ENCODE measurements at regions not wholly inside any gene's neighbourhood (a gene's known extent, or its start where the extent isn't known, plus 50 kb on each side); places are given as distances from the start of the nearest gene placed in this dataset.

GRCh38 chr1:14522926-14523241, 75.6 kb upstream of the KAZN start:
- no peak for DNase-seq (ENCODE audit: low read depth, low spot score)

GRCh38 chr1:14524826-14525636, 73.5 kb upstream of the KAZN start:
- DNase-seq (ENCODE audit: low read depth, low spot score): no peak

- no peak for DNase-seq (ENCODE audit: low read depth, low spot score)
These were observed 69.0 kb upstream of the KAZN start for GRCh38 chr1:14529475-14529874.

- DNase-seq (ENCODE audit: low read depth, low spot score): no peak
These were observed 67.0 kb upstream of the KAZN start for GRCh38 chr1:14531519-14531918.

- no peak for DNase-seq (ENCODE audit: low read depth, low spot score)
These were observed 62.7 kb upstream of the KAZN start for GRCh38 chr1:14535619-14536355.

GRCh38 chr1:14538335-14538734, 60.1 kb upstream of the KAZN start:
- peak; percentile 16 for DNase-seq (ENCODE audit: low read depth, low spot score)

- no peak for DNase-seq (ENCODE audit: low read depth, low spot score)
These were observed 59.2 kb upstream of the KAZN start for GRCh38 chr1:14539309-14539708.

GRCh38 chr1:14539953-14540563, 58.4 kb upstream of the KAZN start:
- DNase-seq (ENCODE audit: low read depth, low spot score): no peak

GRCh38 chr1:14541348-14541747, 57.1 kb upstream of the KAZN start:
- no peak for DNase-seq (ENCODE audit: low read depth, low spot score)

GRCh38 chr1:14543191-14543840, 55.2 kb upstream of the KAZN start:
- DNase-seq (ENCODE audit: low read depth, low spot score): no peak

GRCh38 chr1:14544319-14544718, 54.2 kb upstream of the KAZN start:
- no peak for DNase-seq (ENCODE audit: low read depth, low spot score)

- DNase-seq (ENCODE audit: low read depth, low spot score): no peak
These were observed 53.0 kb upstream of the KAZN start for GRCh38 chr1:14545422-14546025.

- DNase-seq (ENCODE audit: low read depth, low spot score): no peak
These were observed 52.1 kb upstream of the KAZN start for GRCh38 chr1:14546416-14546815.

All from ELF-1 (cell line).